SIG-M5 treated with dmso at 0.1 percent for 504 hours (cell line): ENCODE measurements at regions not wholly inside any gene's neighbourhood (a gene's known extent, or its start where the extent isn't known, plus 50 kb on each side); places are given as distances from the start of the nearest gene placed in this dataset.

ENCODE experiments used
- DNase-seq: peaks from one replicate; lab custom pipeline; 2025; ENCODE audit not compliant: unreplicated experiment; lab: John Stamatoyannopoulos, UW

DNA sequence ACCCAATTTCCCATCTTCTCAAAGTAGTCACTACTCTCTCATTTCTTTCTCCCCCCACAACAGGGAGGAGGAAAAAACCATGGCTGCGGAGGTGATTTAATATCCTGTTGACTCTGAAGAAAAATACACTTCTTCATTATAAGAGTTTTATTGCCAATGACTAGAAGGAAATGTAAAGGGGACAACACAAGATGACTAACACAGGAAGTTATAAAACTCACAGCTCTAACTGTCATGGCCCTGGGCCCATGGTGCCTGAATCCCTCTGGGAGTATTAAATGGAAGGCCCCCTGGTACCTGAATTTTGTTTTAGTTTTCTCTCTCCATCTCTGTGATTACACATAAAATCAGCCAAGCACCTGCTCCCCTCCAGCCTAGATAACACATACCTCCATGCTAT lies 352.8 kb upstream of the FAT3 start:
- no peak for DNase-seq

GRCh38 chr11:91871048-91871447 lies 353.6 kb upstream of the FAT3 start:
- no peak for DNase-seq

DNA sequence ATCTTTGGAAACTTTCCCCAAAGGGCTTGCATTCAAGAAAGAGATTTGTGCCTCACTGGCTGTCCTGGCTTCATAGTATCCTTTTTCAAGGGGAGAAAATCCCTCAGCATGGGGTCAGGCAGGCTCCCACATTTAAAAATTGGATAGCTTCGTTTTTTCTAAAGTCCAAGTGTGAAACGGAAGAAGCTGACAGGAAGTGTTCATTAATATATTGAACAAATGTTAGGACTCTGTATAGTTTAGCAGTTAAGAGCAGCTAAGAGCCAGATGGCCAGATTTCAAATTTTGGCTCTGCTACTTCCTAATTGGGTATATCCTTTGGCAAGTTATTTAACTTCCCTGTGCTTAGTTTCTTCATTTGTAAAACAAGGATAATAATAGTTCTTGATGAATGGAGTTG lies 354.9 kb upstream of the FAT3 start:
- no peak for DNase-seq

DNA sequence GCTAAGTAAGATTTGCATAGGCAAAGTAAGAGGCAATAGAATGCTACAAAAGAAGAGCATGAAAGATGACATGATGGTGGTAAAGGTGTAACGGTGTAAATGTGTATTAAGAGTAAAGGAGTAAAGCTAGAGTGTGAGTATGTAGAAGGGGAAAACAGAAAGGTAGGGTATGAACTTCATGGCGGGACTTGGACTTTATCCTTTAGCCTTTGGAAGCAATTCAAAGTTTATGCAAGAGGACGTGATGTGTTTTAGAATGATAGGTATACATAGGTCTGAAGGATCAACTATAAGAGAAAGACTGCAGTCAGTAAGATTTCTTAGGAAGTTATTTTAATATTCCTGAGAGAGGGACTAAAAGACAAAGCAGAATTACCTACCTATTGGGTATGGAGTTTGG lies 358.0 kb upstream of the FAT3 start:
- no peak for DNase-seq

DNA sequence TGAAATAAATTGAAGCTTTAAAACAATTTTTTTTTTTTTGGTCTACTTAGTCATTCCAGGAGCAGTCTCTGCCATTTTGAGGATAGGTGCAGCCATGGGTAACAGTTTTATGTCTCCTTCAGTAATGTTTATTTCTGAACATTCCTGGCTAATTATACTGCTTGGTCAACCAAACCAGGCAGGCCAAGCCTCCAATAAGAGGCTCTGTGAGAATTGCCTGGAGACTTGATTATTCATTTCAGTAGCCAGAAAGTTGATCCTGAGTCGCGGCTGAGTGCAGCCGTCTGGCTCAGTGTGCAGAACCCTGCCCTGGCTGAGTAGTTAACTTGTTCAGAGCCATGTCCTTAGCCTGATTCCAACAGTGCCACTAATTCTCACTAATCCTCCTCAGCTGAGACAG lies 364.0 kb upstream of the FAT3 start:
- no peak for DNase-seq

- no peak for DNase-seq
Observed at GRCh38 chr11:91859666-91860065, 365.0 kb upstream of the FAT3 start.

DNA sequence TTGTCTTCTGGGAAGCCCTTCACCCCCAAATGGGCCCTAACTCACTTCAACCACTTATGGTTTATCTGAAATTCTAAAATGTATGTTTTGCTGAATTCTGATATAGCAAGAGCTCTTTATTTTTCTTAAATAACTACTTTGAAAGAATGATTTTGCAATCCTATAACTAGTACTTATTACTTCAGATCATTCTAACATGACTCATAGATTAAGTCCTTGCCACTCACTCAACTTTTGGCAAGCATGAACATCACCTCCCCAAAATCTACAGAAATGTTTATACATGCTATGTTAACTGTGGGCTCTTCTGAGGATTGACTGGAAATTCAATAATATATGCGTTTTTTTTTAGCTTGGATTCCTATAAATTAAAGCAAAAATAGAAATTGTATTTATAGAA lies 367.4 kb upstream of the FAT3 start:
- no peak for DNase-seq

DNA sequence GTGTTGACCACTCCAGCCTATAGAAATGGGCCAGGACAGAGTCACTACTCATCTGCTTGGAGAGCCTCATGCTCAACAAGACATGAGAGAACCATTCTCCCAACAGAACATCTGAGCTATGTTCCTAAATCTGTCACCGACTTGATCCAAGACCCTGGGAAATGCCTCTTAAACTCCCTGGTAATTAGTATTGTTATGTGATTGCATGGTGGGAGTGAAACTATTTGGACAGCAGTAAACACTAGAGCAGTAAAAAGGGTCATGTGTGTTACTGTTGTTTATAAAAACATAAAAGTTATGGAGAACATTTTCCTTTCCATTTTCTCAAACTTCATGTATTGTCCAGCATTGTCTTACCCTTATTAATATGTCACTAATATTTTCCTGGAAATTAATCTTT lies 369.8 kb upstream of the FAT3 start:
- no peak for DNase-seq

DNA sequence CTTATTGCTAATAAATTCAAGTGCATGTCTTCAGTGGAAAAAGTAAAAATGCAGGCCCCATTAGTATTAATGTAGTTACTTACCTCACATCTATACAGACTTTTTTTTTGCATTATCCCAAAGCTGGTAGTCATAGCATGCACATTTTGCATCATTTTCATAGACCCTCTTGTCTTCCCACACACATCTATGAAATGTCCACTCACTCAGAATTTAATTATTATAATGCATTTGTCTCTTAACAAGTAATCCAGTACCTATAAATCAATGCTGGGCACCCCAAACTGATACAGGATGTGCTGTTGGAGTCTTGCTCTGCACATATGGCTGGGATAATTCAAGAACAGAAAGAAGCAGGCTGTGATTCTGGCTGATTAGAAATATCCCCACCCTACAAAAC lies 370.4 kb upstream of the FAT3 start:
- DNase-seq: no peak

DNA sequence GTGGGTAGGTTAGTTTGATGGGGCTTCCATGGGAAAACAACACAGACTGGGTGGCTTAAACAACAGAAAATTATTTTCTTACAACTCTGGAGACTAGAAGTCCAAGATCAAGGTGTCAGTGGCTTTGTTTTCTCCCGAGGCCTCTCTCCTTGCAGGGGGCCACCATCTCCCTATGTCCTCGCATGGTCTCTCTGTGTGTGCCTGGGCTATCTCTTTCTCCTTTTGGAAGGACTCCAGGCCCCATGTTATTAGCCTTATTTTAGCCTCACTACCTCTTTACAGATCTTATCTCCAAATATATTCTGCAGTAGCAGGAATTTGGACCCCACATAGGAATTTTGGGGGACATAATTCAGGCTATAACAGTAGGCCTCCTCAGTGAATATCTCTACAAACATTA lies 372.7 kb upstream of the FAT3 start:
- DNase-seq: no peak

GRCh38 chr11:91850533-91851275 lies 373.9 kb upstream of the FAT3 start:
- no peak for DNase-seq

GRCh38 chr11:91850021-91850420 lies 374.6 kb upstream of the FAT3 start:
- DNase-seq: no peak

DNA sequence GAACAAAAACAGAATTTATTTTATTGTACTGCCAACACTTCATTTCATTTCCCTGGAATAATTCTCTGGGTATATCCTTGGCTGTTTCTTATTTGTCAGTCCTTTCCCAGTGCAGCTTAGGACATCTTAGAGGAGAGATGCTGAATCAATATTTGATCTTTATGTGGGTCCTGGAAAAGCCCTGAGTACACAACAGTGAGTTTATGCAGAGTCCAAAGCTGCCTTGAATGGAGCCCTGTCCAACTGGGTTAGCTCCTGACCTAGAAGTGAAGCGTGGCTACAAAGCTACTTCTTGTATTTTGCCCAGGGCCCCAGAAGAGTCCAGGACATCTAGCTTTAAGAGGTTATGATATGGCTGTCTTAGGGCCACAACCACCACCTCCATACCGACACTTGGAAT lies 378.0 kb upstream of the FAT3 start:
- DNase-seq: no peak

DNA sequence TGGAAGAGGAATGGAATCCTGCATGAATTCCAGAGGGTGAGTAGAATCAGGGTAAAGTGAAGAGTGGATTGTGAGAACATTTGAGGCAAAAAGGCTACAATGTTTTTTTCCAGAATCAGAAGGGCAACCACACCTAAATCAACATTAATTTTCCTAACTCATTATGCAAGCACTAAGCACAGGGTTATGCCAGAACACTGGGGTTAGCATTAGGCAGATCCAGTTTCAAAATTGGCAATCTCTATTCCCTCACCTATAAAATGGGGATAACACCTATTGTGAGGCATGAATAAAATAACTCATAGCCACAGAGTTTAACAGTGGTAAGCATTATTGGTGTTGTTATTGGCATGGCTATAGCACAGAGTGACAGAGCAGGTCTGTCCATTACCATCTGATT lies 378.6 kb upstream of the FAT3 start:
- no peak for DNase-seq

DNA sequence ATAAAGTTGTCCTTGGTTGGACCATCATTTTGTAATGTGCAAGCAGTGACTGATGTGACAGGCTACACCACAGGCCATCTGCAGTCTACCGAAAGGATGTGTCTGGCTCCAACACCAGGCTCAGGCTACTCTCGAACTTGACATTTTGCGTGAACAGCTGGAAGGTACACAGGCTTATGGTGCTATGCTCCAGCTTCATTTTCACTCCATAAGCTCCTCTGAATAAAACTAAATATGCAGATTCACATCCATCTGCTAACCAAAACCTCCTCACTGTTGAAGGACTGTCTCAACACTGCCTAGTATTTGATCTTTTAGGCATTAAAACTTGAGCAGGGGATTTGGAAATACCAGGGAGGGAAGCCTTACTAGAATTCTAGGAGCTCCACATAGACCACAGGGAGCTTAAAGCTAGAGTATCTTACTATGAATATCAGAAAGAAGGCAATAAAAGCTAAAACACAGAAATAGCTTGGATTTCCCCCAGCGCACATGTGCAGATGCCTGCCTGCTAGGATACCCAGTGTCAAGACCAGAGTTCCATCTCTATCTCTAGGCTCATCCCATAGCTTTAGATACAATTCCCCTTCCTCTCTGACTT lies 383.9 kb upstream of the FAT3 start:
- DNase-seq: no peak

- DNase-seq: no peak
Observed at GRCh38 chr11:91837411-91838330, 386.9 kb upstream of the FAT3 start.

GRCh38 chr11:91835051-91835560 lies 389.5 kb upstream of the FAT3 start:
- DNase-seq: no peak

GRCh38 chr11:91828901-91829300 lies 395.7 kb upstream of the FAT3 start:
- DNase-seq: no peak

- no peak for DNase-seq
Observed at GRCh38 chr11:91825777-91826176, 398.8 kb upstream of the FAT3 start.

- DNase-seq: no peak
Observed at GRCh38 chr11:91823252-91823830, 401.3 kb upstream of the FAT3 start.

DNA sequence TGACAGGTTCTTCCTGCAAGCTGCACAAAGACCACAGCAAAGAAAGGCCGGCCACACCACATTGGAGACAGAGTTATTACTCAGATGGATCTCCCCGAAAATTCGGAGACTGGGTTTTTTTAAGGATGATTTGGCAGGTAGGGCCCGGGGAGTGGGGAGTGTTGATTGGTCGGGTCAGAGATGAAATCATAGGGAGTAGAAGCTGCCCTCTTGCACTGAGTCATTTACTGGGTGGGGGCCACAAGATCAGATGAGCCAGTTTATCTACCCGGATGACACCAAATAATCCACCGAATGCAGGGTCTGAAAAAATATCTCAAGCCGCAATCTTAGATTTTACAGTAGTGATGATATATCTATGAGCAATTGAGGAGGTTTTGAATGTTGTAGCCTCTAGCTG lies 401.8 kb upstream of the FAT3 start:
- DNase-seq: no peak
